Smooth muscle cell (in vitro differentiated cells): ENCODE measurements at regions not wholly inside any gene's neighbourhood (a gene's known extent, or its start where the extent isn't known, plus 50 kb on each side); places are given as distances from the start of the nearest gene placed in this dataset.

ENCODE experiments used
- DNase-seq: peaks from one replicate; lab custom pipeline; 2025; ENCODE audit not compliant: unreplicated experiment; lab: John Stamatoyannopoulos, UW
- H2AFZ ChIP-seq: fragments of 200-600 bp; sonication (generic); 2 replicates; pipeline ENCODE4 v1.6.0; 2016; ENCODE audit warnings: antibody characterized with exemption, low read depth, mild to moderate bottlenecking
- H3F3A ChIP-seq: fragments of 200-600 bp; sonication (generic); 2 replicates; pipeline ENCODE4 v1.6.0; 2017; ENCODE audit warnings: antibody characterized with exemption, low read depth
- H3K27ac ChIP-seq: fragments of 200-600 bp; sonication (generic); 2 replicates; pipeline ENCODE4 v1.5.1; 2016; ENCODE audit warnings: low read depth, mild to moderate bottlenecking
- H3K27me3 ChIP-seq: fragments of 200-600 bp; sonication (generic); 2 replicates; pipeline ENCODE4 v1.6.1; 2016; ENCODE audit warnings: low read depth, mild to moderate bottlenecking
- H3K36me3 ChIP-seq: fragments of 200-600 bp; sonication (generic); 2 replicates; pipeline ENCODE4 v1.5.1; 2016; ENCODE audit warnings: low read depth
- H3K4me1 ChIP-seq: fragments of 200-600 bp; sonication (generic); 2 replicates; pipeline ENCODE4 v1.5.1; 2016; ENCODE audit warnings: low read depth
- H3K4me2 ChIP-seq: fragments of 200-600 bp; sonication (generic); 2 replicates; pipeline ENCODE4 v1.6.0; 2016; ENCODE audit warnings: mild to moderate bottlenecking
- H3K4me3 ChIP-seq: fragments of 200-600 bp; sonication (generic); 2 replicates; pipeline ENCODE4 v1.5.1; 2016; ENCODE audit warnings: mild to moderate bottlenecking
- H3K79me2 ChIP-seq: fragments of 200-600 bp; sonication (generic); 2 replicates; pipeline ENCODE4 v1.6.0; 2016; ENCODE audit warnings: low read depth, mild to moderate bottlenecking
- H3K9ac ChIP-seq: fragments of 200-600 bp; sonication (generic); 2 replicates; pipeline ENCODE4 v1.6.0; 2016; ENCODE audit warnings: low read depth
- H3K9me3 ChIP-seq: fragments of 200-600 bp; sonication (generic); replicated peaks from 2 replicates; pipeline ENCODE4 v1.5.1; 2016; ENCODE audit warnings: low read depth
- H4K20me1 ChIP-seq: fragments of 200-600 bp; sonication (generic); 2 replicates; pipeline ENCODE4 v1.6.0; 2016; ENCODE audit warnings: low read depth
- WGBS: methylation state at CpG from one replicate; pipeline ENCODE4 v1.1.7; 2016; ENCODE audit warnings: low lambda C conversion rate; 5-methylcytosine and 5-hydroxymethylcytosine counted together
- TF ChIP-seq, protein P1 (sequence below): fragments of 200-600 bp; sonication (generic); IDR thresholded peaks from 2 replicates; pipeline ENCODE4 v1.5.1; 2017; ENCODE audit warnings: borderline replicate concordance, mild to moderate bottlenecking, antibody characterized with exemption; ENCODE audit not compliant: insufficient read depth, poor library complexity, severe bottlenecking

DNA sequence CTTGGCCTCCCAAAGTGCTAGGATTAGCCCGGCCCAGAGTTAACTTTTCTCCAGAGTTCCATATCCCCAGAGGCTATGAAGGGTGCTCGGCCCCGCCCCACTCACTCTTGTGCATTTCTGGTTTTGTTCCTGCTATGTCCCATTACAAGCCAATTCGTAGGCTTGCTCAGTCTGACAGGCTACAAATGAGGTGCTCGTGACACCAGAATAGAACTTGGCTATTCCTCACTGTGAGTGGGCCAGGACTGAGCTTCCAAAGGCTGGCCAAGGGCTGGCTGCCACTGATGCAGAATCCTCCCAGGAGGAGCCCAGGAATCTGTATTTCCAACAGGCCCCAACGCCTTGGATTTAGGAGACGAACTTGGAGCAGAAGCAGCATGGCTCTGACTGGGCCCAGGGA, 282.7 kb upstream of the C2CD4B start:
- Histone ChIP-seq H3K4me2 (no peak overlapping the region), H3K4me1 (peaks cover 4% of the 10 kb centered on the region), H4K20me1 (peaks cover 11% of the 10 kb centered on the region), H2AFZ (no peak overlapping the region), H3K9ac (no peak overlapping the region), H3K27ac (no peak overlapping the region), H3K79me2 (peaks cover 16% of the 10 kb centered on the region), H3F3A (peaks cover 2% of the 10 kb centered on the region), H3K27me3 (no peaks in the 10 kb centered on the region), H3K9me3 (no peaks in the 10 kb centered on the region), H3K4me3 (no peak overlapping the region), H3K36me3 (no peaks in the 10 kb centered on the region)
- no peak for DNase-seq
- TF ChIP-seq, protein P1, sequence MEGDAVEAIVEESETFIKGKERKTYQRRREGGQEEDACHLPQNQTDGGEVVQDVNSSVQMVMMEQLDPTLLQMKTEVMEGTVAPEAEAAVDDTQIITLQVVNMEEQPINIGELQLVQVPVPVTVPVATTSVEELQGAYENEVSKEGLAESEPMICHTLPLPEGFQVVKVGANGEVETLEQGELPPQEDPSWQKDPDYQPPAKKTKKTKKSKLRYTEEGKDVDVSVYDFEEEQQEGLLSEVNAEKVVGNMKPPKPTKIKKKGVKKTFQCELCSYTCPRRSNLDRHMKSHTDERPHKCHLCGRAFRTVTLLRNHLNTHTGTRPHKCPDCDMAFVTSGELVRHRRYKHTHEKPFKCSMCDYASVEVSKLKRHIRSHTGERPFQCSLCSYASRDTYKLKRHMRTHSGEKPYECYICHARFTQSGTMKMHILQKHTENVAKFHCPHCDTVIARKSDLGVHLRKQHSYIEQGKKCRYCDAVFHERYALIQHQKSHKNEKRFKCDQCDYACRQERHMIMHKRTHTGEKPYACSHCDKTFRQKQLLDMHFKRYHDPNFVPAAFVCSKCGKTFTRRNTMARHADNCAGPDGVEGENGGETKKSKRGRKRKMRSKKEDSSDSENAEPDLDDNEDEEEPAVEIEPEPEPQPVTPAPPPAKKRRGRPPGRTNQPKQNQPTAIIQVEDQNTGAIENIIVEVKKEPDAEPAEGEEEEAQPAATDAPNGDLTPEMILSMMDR: no peak
- 93% methylated on average over 7 of the region's 7 CpGs for WGBS

DNA sequence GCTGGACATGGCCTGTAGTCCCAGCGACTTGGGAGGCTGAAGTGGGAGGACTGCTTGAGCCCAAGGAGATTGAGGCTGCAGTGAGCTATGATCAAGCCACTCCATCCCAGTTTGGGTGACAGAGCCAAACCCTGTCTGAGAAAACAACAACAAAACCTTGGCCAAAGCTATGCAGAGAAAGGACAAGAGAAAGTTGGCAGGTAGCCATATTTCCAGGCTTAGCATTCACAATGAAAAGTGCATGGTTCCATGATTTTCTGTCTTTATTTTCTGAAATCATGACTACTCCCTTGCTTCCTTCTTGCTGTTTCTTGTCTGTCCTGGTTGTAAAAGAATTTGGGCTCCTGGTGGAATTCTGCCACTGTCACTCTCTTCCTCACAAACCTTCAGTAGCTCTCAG, 284.6 kb upstream of the C2CD4B start:
- Histone ChIP-seq H3K27me3 (no peaks in the 10 kb centered on the region), H4K20me1 (peaks cover 10% of the 10 kb centered on the region), H3K4me1 (peaks cover 22% of the 10 kb centered on the region), H3K4me3 (no peak overlapping the region), H3K27ac (no peak overlapping the region), H2AFZ (no peak overlapping the region), H3K79me2 (peaks cover 13% of the 10 kb centered on the region), H3F3A (peaks cover 15% of the 10 kb centered on the region), H3K36me3 (no peaks in the 10 kb centered on the region), H3K9ac (no peak overlapping the region), H3K4me2 (no peak overlapping the region), H3K9me3 (no peaks in the 10 kb centered on the region)
- WGBS: 100% methylated on average over 1 of the region's 1 CpG
- TF ChIP-seq, protein P1: no peak
- DNase-seq: no peak

DNA sequence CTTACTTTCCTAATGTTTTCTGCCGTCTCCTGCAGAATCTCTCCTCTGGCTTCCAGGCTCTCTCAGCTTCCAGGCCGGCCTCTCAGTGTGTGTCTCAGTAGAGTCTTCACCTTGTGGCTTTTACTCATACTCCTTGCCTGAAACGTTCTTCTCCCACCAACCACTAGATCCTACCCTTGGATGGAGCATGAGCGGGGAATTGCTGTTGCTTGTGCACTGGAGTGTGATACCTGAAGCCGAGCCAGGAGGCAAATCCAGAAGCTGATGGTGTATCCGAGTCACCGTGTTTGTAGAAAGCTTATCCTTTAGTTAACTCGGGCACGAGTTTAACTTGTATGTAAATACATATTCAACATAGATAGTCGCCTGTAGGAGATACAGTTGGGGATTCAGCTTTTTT, 285.0 kb upstream of the C2CD4B start:
- no peak overlapping the region for H2AFZ ChIP-seq
- H3K36me3 ChIP-seq: no peaks in the 10 kb centered on the region
- no peaks in the 10 kb centered on the region for H3K27me3 ChIP-seq
- H3K79me2 ChIP-seq: peaks cover 13% of the 10 kb centered on the region
- peaks cover 5% of the 10 kb centered on the region for H4K20me1 ChIP-seq
- 93% methylated on average over 10 of the region's 10 CpGs for WGBS
- H3K9ac ChIP-seq: no peak overlapping the region
- peaks cover 15% of the 10 kb centered on the region for H3F3A ChIP-seq
- H3K4me2 ChIP-seq: no peak overlapping the region
- no peak overlapping the region for H3K27ac ChIP-seq
- peaks cover 26% of the 10 kb centered on the region for H3K4me1 ChIP-seq
- no peak for DNase-seq
- no peak overlapping the region for H3K4me3 ChIP-seq
- TF ChIP-seq, protein P1: no peak
- no peaks in the 10 kb centered on the region for H3K9me3 ChIP-seq

DNA sequence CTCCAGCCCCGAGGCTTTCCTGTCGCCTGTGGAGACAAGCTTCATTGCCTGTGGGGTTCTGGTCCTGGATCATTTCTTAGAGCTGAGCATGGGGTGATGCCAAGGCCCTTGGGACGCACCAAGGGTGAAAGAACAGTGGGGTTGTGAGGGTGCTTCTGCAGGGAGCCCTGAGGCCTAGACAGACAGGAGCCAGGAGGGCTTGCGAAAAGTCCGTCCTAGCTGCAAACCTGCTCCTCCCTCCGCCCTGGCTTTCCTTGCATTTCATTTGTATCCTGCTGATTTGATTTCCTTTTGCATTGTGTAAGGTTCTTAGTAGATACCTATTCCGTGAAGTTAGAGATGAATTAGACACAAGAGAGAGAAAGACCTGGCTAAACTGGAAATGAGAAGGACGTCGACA, 286.9 kb upstream of the C2CD4B start:
- TF ChIP-seq, protein P1: no peak
- 85% methylated on average over 9 of the region's 9 CpGs for WGBS
- H3K4me2 ChIP-seq: no peak overlapping the region
- H3K4me1 ChIP-seq: peaks cover 45% of the 10 kb centered on the region
- H3K9me3 ChIP-seq: no peaks in the 10 kb centered on the region
- no peak overlapping the region for H3K27ac ChIP-seq
- H3K27me3 ChIP-seq: no peaks in the 10 kb centered on the region
- peaks cover 4% of the 10 kb centered on the region for H4K20me1 ChIP-seq
- peaks cover 5% of the 10 kb centered on the region for H3K79me2 ChIP-seq
- peaks cover 15% of the 10 kb centered on the region for H3F3A ChIP-seq
- no peak overlapping the region for H3K4me3 ChIP-seq
- no peak overlapping the region for H3K9ac ChIP-seq
- H3K36me3 ChIP-seq: no peaks in the 10 kb centered on the region
- H2AFZ ChIP-seq: no peak overlapping the region
- no peak for DNase-seq
